GM12872 (cell line): ENCODE measurements at regions not wholly inside any gene's neighbourhood (a gene's known extent, or its start where the extent isn't known, plus 50 kb on each side); places are given as distances from the start of the nearest gene placed in this dataset.

ENCODE experiments used
- CTCF ChIP-seq: IDR thresholded peaks from 3 replicates; pipeline ENCODE4 v1.5.1; 2011; ENCODE audit warnings: low read depth, mild to moderate bottlenecking, low read length, moderate library complexity; ENCODE audit not compliant: insufficient read depth

DNA sequence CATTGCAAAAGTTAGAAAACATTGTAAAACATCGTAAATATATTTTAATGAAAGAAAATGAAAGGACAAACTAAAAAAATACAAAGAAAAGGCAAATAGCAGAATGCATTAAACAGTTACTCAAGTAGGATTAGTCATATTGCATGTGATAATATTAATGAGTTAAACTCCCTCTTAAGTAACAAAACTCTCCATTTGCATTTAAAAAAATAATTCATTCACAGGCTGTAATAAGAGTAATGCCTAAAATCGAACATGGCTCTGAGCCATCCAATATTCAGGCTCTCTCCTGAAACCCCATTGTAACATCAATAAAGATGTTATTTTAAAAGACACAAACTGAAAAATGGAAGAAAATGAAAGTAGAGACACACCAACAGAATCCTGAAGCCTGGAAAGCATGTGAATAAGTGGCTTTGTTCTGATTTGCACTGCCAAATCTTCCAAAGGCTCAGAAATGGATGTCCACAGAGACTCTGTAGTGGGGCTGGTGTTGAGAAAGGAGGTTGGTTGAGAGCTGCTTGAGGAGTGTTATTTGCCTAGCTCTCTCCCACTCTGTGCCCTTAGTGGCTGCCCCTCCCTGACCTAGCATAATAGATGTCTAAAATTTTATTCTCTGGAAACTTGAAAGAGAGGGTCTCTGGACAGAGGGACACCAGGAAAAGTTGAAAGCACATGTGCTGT, 268.3 kb upstream of the MEOX2 start:
- no peak for TF ChIP-seq CTCF

DNA sequence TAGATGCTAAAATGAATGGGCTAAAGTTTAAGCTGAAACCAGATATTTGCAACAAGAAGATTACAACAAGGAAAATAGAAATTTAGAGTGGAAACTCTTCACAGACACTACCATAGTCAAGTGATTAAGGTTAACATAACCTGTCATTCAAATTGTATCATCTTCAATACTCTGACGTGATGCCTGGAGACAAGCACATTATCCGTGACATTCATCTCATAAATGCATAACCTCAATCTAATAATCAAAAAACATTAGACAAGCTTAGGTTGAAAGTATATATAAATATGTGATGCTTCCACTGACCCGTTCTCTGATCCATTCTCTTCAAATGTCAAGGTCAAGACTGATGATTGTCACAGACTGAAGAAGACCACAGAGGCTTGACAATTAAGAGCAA, 263.8 kb upstream of the MEOX2 start:
- no peak for TF ChIP-seq CTCF

DNA sequence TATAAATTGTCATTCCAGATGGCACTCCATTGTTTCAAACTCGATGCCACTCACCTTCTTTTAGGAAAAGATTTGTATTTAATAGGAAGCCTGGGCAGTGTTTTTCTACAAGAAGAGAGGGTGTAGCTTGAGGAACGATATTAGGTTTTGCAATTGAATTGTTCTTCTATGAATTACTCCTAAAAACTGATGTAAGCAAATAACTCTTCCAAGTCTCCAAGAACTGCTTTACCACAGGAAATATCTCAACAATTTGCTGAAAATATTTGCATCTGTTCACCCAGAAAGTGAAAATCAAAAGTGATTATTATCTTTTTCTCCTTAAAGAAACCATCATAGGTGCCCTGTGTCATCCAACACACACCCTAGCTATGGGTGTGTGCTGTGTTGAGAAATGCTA, 261.3 kb upstream of the MEOX2 start:
- TF ChIP-seq CTCF = no peak

DNA sequence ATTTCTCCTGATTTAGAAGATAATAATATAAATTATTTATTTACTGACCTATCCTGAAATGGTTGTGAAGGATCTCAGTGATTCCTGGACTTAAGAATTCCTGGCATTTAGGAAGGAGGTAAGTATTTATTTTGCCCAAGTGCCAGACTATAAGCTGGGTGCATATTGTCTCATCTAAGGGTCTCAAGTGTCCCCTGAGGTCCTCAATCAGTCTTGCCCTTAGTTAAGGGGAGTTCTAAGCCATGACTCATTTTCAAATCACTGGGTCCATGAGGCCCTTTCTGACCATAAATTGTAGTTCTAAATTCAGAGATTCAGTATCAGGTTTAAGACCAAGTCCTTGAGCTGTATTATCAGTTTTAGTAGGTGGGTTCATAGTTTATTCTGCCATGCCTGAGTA, 251.6 kb upstream of the MEOX2 start:
- no peak for TF ChIP-seq CTCF

- no peak for TF ChIP-seq CTCF
These were observed 251.1 kb upstream of the MEOX2 start for GRCh38 chr7:15937571-15937970.

DNA sequence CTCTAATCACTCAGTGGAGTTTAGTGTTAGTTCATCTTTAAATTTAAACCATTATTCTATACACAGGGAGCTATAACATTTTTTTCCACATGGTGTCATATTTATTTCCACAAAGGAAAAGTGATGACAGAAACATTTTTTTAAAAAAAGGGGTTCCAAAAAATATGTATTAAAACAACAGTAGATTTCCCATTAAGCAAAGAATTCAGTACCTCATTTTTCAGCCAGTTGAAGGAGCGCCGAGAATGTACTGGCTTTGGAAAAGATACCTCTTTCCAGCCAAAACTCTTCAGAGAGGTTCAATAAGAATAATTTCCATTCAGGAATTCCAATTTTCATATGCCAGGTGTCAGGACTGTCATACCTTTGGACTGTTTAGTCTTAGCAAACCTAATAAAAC, 250.5 kb upstream of the MEOX2 start:
- TF ChIP-seq CTCF = no peak

DNA sequence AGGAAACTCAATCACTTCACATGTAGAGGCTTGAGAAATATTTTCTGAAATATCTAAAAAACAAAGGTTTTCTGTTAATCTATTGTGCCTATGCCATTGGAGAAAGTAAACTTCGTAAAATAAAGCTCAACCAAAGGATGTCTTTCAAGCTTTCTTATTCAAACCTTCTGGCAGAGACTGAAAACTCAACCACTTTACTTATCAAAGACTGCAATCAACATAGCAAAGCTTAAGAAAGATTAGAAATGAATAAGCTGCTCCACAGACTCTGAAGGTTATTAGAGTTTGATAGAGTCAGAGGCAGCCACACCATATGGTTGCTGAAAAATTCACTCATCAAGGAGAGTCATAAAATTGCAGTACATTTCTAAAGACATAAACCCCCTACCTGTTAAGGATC, 245.8 kb upstream of the MEOX2 start:
- TF ChIP-seq CTCF = no peak

GRCh38 chr7:15929411-15929810, 242.9 kb upstream of the MEOX2 start:
- TF ChIP-seq CTCF = no peak
